ENCODE measurements at regions not wholly inside any gene's neighbourhood (a gene's known extent, or its start where the extent isn't known, plus 50 kb on each side); places are given as distances from the start of the nearest gene placed in this dataset.
"Not testable (repeated sequence)": the region's sequence is repeated elsewhere in the genome, so short reads cannot be mapped to it uniquely, and the experiment has no call there.

DNA sequence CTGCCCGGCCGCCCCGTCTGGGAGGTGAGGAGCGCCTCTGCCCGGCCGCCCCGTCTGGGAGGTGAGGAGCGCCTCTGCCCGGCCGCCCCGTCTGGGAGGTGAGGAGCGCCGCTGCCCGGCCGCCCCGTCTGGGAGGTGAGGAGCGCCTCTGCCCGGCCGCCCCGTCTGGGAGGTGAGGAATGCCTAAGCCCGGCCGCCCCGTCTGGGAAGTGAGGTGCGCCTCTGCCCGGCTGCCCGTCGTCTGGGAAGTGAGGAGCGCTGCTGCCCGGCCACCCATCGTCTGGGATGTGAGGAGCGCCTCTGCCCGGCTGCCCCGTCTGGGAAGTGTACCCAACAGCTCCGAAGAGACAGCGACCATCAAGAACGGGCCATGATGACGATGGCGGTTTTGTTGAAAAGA lies 136.6 kb upstream of the PROKR2 start:
- not testable (repeated sequence) for DNase-seq (ENCODE audit: low read depth)

DNA sequence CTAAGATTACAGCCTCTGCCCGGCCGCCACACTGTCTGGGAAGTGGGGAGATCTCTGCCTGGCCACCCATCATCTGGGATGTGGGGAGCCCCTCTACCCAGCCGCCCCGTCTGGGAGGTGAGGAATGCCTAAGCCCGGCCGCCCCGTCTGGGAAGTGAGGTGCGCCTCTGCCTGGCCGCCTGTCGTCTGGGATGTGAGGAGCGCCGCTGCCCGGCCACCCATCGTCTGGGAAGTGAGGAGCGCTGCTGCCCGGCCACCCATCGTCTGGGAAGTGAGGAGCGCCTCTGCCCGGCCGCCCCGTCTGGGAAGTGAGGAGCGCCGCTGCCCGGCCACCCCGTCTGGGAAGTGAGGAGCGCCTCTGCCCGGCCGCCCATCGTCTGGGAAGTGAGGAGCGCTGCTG lies 135.9 kb upstream of the PROKR2 start:
- DNase-seq (ENCODE audit: low read depth): not testable (repeated sequence)

DNA sequence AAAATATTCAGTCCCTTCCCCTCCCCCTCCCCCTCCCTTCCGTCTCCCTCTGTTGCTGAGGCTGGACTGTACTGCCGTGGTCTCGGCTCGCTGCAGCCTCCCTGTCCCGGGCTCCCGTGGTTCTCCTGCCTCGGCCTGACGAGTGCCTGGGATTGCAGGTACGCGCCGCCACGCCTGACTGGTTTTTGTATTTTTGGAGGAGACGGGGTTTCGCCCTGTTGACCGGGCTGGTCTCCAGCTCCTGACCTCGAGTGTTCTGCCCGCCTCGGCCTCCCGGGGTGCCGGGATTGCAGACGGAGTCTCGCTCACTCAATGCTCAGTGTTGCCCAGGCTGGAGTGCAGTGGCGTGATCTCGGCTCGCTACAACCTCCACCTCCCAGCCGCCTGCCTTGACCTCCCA lies 135.5 kb upstream of the PROKR2 start:
- not testable (repeated sequence) for DNase-seq (ENCODE audit: low read depth)

DNA sequence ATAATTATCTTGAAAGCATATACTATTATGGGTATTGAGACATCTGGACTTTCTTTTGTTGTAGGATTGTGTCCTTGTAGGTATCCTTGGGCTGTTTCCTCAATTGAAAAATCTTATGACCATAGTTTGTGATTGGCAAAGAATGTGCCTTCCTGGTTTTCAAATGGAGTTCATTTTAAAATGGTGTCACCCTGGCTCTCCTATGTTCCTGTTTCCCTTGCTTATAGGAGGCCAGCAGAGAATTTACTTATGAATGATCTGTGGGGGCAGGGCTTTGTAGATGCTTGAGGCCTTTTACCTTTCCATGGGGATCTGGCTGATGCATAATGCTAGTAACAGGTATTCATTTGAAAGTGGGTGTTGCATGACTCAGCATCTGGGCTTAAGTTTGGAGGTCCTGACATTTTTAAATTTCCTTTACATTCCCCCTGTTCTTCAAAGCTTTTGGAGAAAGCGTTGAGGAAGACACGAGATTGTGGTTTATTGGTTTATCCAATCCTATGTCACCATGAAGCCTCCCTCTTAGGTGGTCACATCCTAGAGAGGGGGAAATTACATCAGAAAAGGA lies 135.0 kb upstream of the PROKR2 start:
- no peak for DNase-seq (ENCODE audit: low read depth)

DNA sequence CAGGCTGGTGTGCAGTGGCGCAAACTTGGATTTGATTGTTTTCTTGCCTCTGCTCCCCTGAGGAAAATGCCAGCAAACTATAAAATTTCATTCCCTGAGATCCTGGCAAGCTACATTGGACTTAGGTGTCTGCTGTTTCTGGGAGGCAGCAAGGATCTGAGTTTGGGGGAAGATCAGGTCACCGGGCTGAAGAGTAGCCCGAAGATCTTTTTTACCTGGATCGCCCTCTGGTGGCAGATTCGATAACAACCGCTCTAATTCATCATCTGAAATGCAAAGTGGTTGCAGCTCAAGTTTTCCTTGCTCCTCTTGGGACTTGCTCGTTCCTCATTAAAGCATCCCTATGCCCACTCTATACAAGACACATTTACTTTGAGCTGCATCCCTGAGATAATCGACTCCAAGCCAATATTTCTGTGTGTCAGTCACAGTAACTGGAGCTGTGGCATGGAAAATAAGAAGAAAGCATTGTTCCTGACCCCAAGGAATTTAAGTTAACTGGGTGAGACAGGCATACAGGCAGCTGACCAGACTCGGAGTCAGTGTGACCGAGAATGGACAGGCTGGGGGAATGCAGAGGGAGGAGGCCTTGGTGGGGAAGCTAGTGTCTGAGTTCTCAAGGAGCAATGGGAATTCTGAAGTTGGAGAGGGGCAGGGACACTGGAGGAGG lies 131.8 kb upstream of the PROKR2 start:
- peak; percentile 57 for DNase-seq (ENCODE audit: low read depth)

DNA sequence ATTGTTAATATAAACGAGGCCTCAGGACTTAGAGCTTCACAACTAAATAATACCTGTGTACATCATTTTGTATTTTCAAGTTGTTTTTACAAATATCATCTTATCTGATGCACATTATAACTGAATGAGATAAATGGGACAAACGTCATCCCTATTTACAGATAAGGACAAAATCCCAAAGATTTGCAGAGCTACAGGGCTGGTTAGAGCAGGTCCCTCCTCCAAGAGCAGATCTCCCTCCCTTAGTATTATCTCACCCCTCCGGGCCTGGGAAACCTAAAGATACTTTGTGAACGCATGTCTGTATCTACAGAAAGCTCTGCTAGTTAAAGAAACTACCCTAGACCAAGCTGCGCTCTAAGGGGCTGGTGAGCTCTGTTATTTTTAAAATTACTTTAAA lies 130.4 kb upstream of the PROKR2 start:
- no peak for DNase-seq (ENCODE audit: low read depth)

DNA sequence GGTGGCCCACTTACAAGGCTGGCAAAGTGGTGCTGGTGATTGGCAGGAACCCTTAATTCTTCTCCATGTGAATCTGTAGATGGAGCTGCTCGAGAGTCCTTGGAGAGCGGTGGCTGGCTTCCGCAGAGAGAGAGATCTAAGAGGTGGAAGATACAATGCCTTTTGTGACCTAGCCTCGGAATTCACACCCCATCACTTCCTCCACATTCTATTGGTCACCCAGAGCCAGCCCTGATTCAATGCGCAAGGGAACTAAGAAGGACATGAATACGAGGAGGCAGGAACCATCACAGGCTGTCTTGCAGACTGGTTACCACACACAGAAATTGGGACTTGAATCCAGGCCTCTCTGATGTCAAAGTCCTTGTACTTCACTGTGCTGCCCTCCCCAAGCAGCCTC lies 128.9 kb upstream of the PROKR2 start:
- DNase-seq (ENCODE audit: low read depth): no peak

DNA sequence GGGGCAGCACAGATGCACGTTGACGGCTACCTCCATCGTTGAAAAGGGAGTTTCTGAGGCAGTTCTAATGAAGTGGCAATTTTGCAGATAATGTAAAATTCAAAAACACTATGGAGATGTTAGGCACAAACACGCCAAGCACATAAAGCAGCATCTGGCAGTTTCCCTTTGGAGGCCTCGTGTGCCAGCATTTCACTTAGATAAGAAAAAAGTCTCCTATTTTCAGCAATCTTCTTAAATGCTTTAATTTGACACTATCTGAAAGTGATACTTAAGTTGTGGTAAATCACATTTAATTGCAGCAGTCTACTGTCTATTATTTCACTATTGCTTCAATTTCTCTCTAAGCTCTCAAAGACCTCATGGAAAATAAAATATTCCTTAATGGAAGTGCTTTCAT lies 125.3 kb upstream of the PROKR2 start:
- no peak for DNase-seq (ENCODE audit: low read depth)

DNA sequence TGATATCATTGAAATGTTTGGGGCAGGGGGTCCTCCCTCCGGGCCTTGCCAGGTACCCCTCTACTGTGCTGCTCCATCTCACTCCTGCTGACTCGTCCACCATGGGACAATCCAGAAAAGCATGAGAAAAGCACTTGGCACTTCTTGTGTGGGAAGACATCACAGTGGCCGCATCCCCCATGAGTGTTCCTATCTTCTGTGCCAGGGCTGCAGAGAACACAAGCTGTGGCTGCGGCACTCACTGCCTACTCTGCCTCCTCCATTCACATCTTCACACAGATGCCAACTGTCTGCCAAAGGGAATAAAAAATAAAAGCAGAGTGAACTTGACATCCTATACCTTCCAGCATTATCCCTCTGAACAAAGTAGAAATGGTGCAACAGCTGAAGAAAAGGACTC lies 117.4 kb upstream of the PROKR2 start:
- DNase-seq (ENCODE audit: low read depth): no peak

DNA sequence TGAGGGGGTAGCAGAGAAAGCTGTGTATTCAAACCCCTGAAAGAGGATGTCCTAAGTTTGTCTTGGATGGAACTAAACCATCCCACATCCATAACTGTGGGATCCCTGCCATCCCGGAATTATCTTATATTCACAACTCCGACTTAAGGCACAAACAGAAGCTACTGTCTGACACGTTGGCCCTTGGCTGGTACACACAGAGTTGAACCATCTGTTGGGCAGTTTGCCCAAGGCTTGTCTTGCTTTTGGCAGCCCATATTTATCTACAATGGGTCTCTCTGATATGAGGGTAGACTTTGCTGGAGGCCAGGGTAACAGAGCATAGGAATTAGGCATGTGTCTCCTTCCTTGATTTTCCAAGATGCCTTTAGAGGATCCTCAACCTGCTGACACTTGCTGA lies 116.6 kb upstream of the PROKR2 start:
- DNase-seq (ENCODE audit: low read depth): no peak

DNA sequence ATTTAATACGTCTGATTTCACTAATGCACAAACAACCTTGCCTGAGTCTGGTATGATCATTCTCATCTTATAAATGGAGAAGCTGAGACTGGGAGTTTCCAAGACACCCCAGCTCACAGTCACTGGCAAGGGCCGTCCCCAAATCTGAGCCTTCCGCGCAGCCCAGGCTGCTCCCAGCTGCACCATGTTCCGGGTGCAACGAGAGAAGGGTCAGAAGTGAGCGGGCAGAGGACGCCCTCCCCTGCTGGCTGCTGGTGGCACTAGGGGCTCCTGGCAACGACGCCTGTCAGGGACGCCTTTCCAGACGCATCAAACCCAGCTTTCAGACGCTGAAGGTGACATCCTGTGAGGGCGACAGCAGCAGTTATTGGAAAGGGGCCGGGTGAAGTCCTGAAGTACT lies 115.3 kb upstream of the PROKR2 start:
- no peak for DNase-seq (ENCODE audit: low read depth)

DNA sequence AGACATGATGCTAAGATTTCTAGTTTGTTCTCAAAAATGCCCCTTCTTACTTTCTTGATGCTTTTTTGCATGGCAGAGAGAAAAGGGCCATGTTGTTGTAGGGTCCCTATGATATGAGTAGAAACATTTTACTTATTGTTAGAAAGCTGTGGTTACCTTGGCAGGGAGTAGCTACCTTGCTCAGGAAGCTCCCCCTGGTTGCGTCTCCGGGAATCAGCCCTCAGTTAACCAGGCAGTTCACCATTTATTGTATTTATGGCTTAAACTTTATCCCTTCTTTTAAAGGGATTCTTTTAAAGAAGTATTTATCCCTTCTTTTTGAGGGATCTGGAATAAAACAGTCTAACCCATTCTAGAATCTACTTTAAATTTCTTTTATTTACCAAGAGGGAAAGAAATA lies 113.9 kb upstream of the PROKR2 start:
- peak; percentile 7 for DNase-seq (ENCODE audit: low read depth)

DNA sequence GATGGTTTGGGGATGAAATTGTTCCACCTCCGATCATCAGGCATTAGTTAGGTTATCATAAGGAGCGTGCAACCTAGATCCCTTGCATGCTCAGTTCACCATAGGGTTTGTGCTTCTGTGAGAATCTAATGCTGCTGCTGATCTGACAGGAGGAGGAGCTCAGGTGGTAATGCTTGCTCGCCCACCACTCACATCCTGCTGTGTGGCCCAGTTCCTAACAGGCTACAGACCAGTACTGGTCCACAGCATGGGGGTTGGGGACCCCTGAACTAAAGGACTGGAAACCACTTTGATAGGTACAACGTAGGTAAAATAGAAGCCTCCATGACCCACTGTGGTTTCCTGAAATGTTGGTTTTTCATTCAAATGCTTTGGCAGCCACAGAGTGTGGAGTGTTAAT lies 109.3 kb upstream of the PROKR2 start:
- no peak for DNase-seq (ENCODE audit: low read depth)

DNA sequence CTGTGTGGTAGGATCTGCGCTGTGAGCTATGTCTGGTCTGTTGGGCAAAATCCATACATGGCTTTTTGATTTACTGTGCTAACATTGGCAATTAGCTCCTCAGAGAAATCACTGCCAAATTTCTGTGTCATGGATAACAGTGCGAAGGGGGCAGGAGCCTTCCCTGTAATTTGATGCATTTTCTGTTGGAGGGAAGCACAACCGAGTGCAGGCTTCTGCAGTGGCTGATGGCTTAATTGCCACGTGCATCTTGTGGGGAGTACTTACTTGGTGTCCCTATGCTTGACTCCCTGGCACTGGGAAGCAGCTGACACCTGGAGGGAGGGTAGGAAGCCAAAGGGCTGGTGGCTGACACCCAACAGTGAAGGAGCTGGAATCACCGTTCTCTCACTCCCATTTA lies 99.3 kb upstream of the PROKR2 start:
- DNase-seq (ENCODE audit: low read depth): no peak

DNA sequence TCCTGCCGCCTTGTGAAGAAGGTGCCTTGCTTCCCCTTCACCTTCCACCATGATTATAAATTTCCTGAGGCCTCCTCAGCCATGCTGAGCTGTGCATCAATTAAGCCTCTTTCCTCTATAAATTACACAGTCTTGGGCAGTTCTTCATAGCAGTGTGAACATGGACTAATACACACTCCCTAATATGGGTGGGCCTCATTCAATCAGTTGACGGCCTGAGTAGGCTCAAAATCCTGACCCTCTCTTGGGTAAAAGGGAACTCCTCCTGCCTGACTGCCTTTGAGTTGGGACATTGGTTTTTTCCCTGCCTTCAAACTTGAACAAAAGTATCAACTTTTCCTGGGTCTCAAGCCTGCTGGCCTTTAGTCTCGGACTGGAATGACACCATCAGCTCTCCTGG lies 96.6 kb upstream of the PROKR2 start:
- no peak for DNase-seq (ENCODE audit: low read depth)

DNA sequence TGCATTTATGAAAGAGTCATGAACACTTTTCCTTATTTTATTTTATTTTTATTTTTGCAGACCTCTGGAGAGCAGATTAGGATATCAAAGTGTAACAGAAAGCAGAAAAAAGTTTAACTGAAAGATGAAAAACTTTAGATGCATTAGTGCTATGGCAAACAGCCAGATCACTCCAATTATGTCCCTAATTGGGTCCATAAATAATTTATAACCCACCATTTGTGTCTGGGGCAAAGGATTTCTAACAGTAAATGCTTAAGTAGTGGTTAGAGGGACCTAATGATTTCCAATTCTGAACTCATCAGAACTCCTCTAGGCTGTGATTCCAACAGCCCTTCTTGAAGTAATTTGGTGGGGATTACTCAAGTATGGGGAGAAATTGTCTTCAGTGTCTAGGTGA lies 93.7 kb upstream of the PROKR2 start:
- DNase-seq (ENCODE audit: low read depth): no peak

DNA sequence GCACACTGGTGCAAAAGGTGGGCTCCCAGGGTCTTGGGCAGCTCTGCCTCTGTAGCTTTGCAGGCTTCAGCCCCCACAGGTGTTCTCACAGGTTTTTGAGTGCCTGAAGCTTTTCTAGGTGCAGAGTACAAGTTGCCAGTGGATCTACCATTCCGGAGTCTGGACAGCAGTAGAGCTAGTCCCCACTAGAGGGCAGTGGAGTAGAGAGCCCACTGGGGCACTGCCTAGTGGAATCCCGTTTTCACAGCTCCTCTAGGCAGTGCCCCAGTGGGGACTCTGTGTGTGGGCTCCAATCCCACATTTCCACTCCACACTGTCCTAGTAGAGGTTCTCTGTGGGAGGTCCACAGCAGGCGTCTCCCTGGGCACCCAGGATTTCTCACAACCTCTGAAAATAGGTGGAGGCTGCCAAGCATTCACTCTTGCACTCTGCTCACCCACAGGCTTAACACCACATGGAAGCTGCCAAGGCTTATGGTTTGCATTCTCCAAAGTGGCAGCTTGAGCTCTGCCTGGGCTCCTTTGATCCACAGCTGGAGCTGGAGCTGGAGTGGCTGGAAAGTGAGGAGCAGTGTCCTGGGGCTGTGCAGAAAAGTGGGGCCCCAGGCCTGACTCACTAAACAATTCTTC lies 86.3 kb upstream of the PROKR2 start:
- peak; percentile 22 for DNase-seq (ENCODE audit: low read depth)

DNA sequence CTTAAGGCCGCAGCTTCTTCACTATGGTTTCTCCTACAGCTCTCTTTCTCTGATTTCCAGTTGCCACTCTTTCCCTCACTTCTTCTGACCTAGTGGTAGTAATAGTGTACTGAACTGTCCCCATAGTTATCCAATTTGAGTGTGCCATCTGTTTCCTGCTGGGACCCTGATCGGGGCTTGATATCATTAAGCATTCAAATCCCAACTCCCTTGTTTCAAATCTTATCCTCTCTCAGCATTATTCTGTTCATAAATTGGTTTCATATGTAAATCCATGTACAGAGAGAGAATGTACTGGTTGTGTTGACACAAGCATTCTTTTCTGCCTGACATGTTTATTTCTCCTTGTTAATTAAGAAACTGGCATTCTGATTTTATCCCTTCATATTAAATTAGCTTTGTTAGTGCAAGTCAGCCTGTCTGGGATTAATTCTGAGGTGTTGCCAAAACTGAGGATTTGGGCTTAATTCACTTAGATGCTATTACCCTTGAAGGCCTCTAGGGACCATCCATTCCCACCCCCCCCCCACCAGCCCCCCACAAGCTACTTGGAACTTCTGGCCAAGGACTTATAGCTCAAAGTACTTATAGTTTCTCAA lies 84.6 kb upstream of the PROKR2 start:
- no peak for DNase-seq (ENCODE audit: low read depth)

DNA sequence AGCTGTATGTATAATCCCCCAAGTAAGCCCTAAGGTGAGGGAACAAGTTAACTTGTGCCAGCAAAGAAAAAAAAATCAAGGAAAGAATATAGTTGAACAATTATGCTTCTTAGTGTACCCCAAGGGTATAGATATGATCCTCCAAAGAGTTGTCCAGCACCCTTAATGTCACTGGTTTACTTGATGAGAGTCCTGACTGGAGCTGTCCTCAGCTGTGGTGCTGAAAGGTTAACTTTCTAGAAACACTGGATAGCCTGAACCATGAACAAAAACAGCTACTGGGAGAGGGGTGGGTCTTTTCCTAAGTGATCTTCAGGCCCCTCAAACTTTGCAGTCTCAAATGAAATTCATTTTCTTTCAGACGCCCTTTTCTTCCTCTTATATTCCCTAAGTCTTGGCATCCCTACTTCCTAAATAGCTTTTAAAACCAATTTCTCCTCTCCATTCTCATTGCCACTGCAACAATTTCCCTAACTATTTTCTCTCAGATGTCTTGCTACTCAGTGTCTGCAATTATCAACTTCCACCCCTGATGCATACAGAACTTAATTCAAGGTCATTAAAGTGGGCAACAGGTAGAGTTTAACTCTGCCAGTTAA lies 83.5 kb upstream of the PROKR2 start:
- peak; percentile 40 for DNase-seq (ENCODE audit: low read depth)

DNA sequence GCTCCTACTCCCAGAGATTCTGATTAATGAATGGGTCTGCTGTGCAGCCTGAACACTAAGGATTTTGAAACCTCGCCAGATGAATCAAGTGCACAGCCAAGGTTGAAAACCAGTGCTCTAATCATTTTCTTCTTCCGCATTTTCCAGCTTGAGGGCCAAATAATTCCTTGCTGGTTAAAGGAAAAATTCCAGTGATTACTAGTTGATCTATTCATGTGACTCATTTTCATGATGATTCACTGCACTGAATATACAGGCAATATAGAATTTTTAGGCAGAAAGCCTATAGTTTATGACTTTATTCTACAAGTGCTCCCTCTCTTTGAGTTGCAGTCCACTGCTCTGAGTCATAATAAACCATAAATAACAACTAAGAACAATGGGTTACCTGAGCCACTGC lies 80.6 kb upstream of the PROKR2 start:
- peak; percentile 20 for DNase-seq (ENCODE audit: low read depth)

DNA sequence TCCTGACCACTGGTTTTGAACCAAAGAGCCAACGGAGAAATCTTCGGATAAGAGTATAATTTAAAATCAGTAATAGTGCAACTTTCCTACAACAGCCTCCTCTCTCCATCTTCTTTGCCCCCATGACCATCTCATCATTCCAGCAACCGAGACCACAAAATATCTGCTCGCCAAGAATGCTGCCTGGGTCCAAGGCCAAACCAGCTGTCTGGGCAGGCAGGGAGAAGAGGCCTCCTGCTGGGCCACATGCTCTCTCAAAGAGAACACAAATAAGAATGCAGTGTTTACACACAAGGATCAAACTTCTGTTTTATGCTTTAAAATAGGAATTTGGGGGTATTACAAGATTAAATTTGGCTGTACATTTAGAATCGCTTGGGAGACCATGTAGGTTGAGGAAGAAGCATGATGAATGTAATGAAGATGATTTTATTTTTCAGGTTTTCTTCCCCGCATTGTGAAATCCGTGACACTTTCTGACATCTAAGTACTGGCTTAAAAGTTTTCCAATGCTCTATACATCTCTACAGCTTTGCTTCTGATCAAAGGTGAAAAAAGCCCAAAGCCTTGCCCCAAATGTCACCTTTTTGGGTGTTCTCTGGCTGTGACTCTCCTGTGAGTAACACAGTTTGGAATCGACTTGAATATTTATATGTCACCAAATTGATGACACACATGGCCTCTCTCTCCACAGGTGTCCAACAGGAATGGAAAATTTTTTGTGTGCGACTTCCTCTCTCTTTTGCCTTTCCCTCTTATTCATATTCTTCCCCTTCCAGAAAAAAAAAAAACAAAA lies 79.4 kb upstream of the PROKR2 start:
- no peak for DNase-seq (ENCODE audit: low read depth)
